ENCODE measurements at regions not wholly inside any gene's neighbourhood (a gene's known extent, or its start where the extent isn't known, plus 50 kb on each side); places are given as distances from the start of the nearest gene placed in this dataset.

DNA sequence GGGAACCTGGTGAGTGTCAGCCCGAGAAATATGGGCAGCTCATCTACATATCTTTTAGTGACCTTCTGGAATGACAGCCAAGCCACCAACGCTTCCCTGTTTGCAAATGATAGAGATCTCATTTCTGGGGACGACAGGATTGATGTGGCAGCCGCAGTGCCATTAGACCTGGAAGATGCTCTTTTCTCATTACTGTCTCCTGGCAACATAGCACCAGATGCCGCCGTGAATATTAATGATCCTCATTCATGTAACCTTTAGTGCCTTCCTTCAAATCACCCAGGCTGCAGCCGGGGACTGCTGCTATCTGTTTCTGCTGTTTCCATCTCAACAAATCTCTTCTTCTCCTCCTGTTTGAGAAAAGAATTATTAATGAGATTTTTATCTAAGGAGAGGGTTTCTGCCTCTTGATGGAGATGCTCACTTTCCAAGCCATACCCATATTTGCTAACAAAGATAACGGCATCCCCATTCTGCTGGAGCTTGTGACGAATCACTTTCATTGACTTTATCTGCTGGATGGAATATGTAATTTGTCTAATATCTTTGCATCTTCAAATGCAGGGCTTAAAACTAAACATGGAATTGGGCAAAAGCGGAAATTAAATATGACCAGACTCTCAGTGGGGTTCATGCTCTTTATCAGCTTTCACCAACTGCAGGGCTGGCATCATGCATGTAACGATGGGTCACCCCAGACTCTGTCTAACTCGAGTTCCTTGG, 74.8 kb upstream of the KIF16B start:
- ChIA-PET POLR2A (no interaction called here), CTCF (no interaction called here), RAD21 (ENCODE audit: unreplicated experiment) (no interaction called here), SMC1A (ENCODE audit: uncharacterized antibody, unreplicated experiment) (interaction anchor here (1.2 kb wide), 1 partner anchor 13 kb away, joined by 3 read pairs; no protein-coding TSS in a partner anchor)
- no peaks in the 10 kb centered on the region for H3K79me2 ChIP-seq (ENCODE audit: control insufficient read depth, insufficient read depth, low read length)
- H2AFZ ChIP-seq (ENCODE audit: control insufficient read depth, low read depth, low read length) = no peak overlapping the region
- no TSS peak for BruUV-seq (replicated peaks)
- H3K4me3 ChIP-seq = no peak overlapping the region
- H3K9ac ChIP-seq (ENCODE audit: control insufficient read depth, insufficient read depth, low read length) = no peak overlapping the region
- no peaks in the 10 kb centered on the region for H3K9me3 ChIP-seq (replicated peaks; ENCODE audit: control insufficient read depth, insufficient read depth, low read length)
- ATAC-seq (no peak), FAIRE-seq (no peak), DNase-seq (ENCODE audit: low read depth, low spot score) (no peak)
- no peaks in the 10 kb centered on the region for H4K20me1 ChIP-seq (ENCODE audit: control insufficient read depth, insufficient read depth)
- intact Hi-C loops (cut with micrococcal nuclease; ENCODE audit: unreplicated experiment) (loop anchor here (10.0 kb wide), 1 partner anchor 943 kb away; no protein-coding TSS in a partner anchor), in situ Hi-C loops (cut with MboI) (no loop called here)
- no peaks in the 10 kb centered on the region for H3K36me3 ChIP-seq (ENCODE audit: control insufficient read depth in 2 of 2, insufficient read depth in 2 of 2, low read length in 1 of 2)
- H3K4me2 ChIP-seq (ENCODE audit: control insufficient read depth, insufficient read depth) = no peak overlapping the region
- WGBS (ENCODE audit: insufficient coverage, insufficient replicate concordance, low lambda C conversion rate, missing lambda C conversion rate) = 52% methylated on average over 12 of the region's 12 CpGs
- no peaks in the 10 kb centered on the region for H3K4me1 ChIP-seq (ENCODE audit: control insufficient read depth, insufficient read depth, low read length)
- H3K27me3 ChIP-seq (replicated peaks in 1 of 2; ENCODE audit: control insufficient read depth in 2 of 2, insufficient read depth in 2 of 2, low read length in 1 of 2) = no peaks in the 10 kb centered on the region; a peak in 3 of 4 replicates
- no peak overlapping the region for H3K27ac ChIP-seq (ENCODE audit: control insufficient read depth, insufficient read depth)
- TF ChIP-seq HCFC1 (IDR thresholded peaks at IDR 0.05; ENCODE audit: low read length) (no peak), HDGF (IDR thresholded peaks at IDR 0.05) (no peak), GABPA (IDR thresholded peaks at IDR 0.05; ENCODE audit: low read depth) (no peak), FOXK2 (IDR thresholded peaks at IDR 0.05) (no peak), TARDBP (IDR thresholded peaks at IDR 0.05; ENCODE audit: borderline replicate concordance) (no peak), RFX5 (IDR thresholded peaks at IDR 0.05; ENCODE audit: low read depth, low read length) (no peak), TCF12 (IDR thresholded peaks at IDR 0.05; ENCODE audit: low read depth, low read length) (no peak), MTA2 (IDR thresholded peaks at IDR 0.05; ENCODE audit: low read depth) (no peak), CREB1 (IDR thresholded peaks at IDR 0.05; ENCODE audit: low read depth) (no peak), SMAD1 (IDR thresholded peaks at IDR 0.05; ENCODE audit: low read depth, partially characterized antibody) (no peak), LARP7 (IDR thresholded peaks at IDR 0.05) (no peak)
- TF ChIP-seq, protein P1, sequence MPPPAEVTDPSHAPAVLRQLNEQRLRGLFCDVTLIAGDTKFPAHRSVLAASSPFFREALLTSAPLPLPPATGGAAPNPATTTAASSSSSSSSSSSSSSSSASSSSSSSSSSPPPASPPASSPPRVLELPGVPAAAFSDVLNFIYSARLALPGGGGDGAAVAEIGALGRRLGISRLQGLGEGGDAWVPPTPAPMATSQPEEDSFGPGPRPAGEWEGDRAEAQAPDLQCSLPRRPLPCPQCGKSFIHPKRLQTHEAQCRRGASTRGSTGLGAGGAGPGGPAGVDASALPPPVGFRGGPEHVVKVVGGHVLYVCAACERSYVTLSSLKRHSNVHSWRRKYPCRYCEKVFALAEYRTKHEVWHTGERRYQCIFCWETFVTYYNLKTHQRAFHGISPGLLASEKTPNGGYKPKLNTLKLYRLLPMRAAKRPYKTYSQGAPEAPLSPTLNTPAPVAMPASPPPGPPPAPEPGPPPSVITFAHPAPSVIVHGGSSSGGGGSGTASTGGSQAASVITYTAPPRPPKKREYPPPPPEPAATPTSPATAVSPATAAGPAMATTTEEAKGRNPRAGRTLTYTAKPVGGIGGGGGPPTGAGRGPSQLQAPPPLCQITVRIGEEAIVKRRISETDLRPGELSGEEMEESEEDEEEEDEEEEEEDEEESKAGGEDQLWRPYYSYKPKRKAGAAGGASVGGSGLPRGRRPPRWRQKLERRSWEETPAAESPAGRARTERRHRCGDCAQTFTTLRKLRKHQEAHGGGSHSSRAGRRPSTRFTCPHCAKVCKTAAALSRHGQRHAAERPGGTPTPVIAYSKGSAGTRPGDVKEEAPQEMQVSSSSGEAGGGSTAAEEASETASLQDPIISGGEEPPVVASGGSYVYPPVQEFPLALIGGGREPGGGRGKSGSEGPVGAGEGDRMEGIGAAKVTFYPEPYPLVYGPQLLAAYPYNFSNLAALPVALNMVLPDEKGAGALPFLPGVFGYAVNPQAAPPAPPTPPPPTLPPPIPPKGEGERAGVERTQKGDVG (CRISPR knock-in tag; IDR thresholded peaks at IDR 0.05) = no peak
- TF ChIP-seq, protein P2, sequence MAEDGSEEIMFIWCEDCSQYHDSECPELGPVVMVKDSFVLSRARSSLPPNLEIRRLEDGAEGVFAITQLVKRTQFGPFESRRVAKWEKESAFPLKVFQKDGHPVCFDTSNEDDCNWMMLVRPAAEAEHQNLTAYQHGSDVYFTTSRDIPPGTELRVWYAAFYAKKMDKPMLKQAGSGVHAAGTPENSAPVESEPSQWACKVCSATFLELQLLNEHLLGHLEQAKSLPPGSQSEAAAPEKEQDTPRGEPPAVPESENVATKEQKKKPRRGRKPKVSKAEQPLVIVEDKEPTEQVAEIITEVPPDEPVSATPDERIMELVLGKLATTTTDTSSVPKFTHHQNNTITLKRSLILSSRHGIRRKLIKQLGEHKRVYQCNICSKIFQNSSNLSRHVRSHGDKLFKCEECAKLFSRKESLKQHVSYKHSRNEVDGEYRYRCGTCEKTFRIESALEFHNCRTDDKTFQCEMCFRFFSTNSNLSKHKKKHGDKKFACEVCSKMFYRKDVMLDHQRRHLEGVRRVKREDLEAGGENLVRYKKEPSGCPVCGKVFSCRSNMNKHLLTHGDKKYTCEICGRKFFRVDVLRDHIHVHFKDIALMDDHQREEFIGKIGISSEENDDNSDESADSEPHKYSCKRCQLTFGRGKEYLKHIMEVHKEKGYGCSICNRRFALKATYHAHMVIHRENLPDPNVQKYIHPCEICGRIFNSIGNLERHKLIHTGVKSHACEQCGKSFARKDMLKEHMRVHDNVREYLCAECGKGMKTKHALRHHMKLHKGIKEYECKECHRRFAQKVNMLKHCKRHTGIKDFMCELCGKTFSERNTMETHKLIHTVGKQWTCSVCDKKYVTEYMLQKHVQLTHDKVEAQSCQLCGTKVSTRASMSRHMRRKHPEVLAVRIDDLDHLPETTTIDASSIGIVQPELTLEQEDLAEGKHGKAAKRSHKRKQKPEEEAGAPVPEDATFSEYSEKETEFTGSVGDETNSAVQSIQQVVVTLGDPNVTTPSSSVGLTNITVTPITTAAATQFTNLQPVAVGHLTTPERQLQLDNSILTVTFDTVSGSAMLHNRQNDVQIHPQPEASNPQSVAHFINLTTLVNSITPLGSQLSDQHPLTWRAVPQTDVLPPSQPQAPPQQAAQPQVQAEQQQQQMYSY (CRISPR knock-in tag; IDR thresholded peaks at IDR 0.05) = no peak
- TF ChIP-seq, protein P3, sequence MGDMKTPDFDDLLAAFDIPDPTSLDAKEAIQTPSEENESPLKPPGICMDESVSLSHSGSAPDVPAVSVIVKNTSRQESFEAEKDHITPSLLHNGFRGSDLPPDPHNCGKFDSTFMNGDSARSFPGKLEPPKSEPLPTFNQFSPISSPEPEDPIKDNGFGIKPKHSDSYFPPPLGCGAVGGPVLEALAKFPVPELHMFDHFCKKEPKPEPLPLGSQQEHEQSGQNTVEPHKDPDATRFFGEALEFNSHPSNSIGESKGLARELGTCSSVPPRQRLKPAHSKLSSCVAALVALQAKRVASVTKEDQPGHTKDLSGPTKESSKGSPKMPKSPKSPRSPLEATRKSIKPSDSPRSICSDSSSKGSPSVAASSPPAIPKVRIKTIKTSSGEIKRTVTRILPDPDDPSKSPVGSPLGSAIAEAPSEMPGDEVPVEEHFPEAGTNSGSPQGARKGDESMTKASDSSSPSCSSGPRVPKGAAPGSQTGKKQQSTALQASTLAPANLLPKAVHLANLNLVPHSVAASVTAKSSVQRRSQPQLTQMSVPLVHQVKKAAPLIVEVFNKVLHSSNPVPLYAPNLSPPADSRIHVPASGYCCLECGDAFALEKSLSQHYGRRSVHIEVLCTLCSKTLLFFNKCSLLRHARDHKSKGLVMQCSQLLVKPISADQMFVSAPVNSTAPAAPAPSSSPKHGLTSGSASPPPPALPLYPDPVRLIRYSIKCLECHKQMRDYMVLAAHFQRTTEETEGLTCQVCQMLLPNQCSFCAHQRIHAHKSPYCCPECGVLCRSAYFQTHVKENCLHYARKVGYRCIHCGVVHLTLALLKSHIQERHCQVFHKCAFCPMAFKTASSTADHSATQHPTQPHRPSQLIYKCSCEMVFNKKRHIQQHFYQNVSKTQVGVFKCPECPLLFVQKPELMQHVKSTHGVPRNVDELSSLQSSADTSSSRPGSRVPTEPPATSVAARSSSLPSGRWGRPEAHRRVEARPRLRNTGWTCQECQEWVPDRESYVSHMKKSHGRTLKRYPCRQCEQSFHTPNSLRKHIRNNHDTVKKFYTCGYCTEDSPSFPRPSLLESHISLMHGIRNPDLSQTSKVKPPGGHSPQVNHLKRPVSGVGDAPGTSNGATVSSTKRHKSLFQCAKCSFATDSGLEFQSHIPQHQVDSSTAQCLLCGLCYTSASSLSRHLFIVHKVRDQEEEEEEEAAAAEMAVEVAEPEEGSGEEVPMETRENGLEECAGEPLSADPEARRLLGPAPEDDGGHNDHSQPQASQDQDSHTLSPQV (IDR thresholded peaks at IDR 0.05) = no peak
